ENCODE measurements at regions not wholly inside any gene's neighbourhood (a gene's known extent, or its start where the extent isn't known, plus 50 kb on each side); places are given as distances from the start of the nearest gene placed in this dataset.

DNA sequence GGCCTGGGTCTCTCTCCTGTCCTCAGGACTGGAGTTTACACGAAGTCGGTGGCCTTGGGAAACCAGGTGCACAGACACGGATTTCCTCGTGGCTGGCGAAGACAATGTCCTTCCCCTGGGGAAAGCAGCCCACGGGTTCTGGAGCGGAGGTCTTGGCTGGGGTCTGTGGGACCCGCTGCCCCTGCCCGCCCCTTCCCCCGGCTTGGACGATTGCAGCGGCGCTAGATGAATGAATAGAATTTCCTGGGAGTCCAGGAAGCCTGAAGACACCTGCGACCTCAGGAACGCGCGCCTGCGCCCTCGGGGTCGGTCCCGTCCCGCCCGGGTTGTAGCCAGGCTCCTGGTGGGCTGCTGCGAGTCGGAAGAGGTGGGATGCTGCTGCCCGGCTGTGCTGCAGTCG is 564.7 kb downstream of the TSPY10 start:
- no peak for TF ChIP-seq TAF1 (IDR thresholded peaks at IDR 0.05; ENCODE audit: borderline replicate concordance, low read depth, low read length)
- no peak for TF ChIP-seq RXRA (IDR thresholded peaks at IDR 0.05; ENCODE audit: borderline replicate concordance, low read depth)
- no peak for TF ChIP-seq FOXM1 (IDR thresholded peaks at IDR 0.05; ENCODE audit: low read depth)
- TF ChIP-seq, protein P1, sequence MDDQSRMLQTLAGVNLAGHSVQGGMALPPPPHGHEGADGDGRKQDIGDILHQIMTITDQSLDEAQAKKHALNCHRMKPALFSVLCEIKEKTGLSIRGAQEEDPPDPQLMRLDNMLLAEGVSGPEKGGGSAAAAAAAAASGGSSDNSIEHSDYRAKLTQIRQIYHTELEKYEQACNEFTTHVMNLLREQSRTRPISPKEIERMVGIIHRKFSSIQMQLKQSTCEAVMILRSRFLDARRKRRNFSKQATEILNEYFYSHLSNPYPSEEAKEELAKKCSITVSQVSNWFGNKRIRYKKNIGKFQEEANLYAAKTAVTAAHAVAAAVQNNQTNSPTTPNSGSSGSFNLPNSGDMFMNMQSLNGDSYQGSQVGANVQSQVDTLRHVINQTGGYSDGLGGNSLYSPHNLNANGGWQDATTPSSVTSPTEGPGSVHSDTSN (IDR thresholded peaks at IDR 0.05): no peak
- TF ChIP-seq, protein P2, sequence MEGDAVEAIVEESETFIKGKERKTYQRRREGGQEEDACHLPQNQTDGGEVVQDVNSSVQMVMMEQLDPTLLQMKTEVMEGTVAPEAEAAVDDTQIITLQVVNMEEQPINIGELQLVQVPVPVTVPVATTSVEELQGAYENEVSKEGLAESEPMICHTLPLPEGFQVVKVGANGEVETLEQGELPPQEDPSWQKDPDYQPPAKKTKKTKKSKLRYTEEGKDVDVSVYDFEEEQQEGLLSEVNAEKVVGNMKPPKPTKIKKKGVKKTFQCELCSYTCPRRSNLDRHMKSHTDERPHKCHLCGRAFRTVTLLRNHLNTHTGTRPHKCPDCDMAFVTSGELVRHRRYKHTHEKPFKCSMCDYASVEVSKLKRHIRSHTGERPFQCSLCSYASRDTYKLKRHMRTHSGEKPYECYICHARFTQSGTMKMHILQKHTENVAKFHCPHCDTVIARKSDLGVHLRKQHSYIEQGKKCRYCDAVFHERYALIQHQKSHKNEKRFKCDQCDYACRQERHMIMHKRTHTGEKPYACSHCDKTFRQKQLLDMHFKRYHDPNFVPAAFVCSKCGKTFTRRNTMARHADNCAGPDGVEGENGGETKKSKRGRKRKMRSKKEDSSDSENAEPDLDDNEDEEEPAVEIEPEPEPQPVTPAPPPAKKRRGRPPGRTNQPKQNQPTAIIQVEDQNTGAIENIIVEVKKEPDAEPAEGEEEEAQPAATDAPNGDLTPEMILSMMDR (IDR thresholded peaks at IDR 0.05): no peak
- TF ChIP-seq RAD21 (IDR thresholded peaks at IDR 0.05; ENCODE audit: low read length): no peak
- no peak for TF ChIP-seq POLR2AphosphoS5 (IDR thresholded peaks at IDR 0.05; ENCODE audit: low read depth, low read length)
- no peak for TF ChIP-seq RFX5 (IDR thresholded peaks at IDR 0.05; ENCODE audit: low read length)
- no peak for TF ChIP-seq YY1 (IDR thresholded peaks at IDR 0.05; ENCODE audit: low read depth)
- no peak for TF ChIP-seq EZH2phosphoT487 (IDR thresholded peaks at IDR 0.05; ENCODE audit: borderline replicate concordance, low read depth)
